ENCODE measurements at regions not wholly inside any gene's neighbourhood (a gene's known extent, or its start where the extent isn't known, plus 50 kb on each side); places are given as distances from the start of the nearest gene placed in this dataset.

DNA sequence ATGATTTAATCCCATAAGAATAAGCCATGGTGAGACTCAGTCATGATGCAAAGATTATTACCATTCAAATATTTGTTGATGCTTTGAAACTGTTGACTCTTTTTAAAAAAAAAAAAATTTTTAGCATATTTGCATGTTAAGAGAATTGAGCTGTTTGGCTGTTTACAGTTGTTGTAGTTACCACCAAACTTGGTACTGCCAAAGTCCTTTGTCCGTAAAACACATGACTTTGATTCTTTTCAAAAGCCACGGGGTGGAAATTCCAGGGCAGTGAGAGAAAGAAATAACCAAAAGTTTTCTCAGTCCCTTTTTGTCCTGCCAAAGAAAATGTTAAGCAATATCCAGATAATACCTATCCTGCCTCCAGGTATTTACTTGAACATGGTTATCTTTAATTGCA, 474.8 kb downstream of the METTL4 start:
- CTCF ChIA-PET, result interaction anchor here (1.0 to 1.5 kb wide), 2 partner anchors 8 to 10 kb away, joined by 3 to 7 read pairs; no protein-coding TSS in a partner anchor
- ATAC-seq, result no peak
- H3K27ac Mint-ChIP-seq, result no peak overlapping the region

DNA sequence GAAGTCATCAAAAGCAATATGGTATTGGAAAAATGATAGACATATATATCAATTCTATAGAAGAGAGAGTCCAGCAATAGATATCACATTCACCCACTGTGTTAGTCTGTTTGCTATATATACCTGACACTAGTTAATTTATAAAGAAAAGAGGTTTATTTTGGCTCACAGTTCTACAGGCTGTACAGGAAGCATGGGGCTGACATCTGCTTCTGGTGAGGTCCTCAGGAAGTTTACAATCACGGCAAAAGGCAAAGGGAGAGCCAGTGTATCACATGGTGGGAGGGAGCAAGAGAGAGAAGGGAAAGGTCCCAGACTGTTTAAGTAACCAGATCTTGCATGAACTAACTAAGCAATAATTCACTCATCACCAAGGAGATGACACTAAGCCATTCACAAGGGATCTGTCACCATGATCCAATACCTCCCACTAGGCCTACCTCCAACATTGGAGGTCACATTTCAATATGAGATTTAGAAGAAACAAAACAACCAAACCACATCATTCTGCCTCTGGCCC, 470.6 kb downstream of the METTL4 start:
- TF ChIP-seq, protein P1, sequence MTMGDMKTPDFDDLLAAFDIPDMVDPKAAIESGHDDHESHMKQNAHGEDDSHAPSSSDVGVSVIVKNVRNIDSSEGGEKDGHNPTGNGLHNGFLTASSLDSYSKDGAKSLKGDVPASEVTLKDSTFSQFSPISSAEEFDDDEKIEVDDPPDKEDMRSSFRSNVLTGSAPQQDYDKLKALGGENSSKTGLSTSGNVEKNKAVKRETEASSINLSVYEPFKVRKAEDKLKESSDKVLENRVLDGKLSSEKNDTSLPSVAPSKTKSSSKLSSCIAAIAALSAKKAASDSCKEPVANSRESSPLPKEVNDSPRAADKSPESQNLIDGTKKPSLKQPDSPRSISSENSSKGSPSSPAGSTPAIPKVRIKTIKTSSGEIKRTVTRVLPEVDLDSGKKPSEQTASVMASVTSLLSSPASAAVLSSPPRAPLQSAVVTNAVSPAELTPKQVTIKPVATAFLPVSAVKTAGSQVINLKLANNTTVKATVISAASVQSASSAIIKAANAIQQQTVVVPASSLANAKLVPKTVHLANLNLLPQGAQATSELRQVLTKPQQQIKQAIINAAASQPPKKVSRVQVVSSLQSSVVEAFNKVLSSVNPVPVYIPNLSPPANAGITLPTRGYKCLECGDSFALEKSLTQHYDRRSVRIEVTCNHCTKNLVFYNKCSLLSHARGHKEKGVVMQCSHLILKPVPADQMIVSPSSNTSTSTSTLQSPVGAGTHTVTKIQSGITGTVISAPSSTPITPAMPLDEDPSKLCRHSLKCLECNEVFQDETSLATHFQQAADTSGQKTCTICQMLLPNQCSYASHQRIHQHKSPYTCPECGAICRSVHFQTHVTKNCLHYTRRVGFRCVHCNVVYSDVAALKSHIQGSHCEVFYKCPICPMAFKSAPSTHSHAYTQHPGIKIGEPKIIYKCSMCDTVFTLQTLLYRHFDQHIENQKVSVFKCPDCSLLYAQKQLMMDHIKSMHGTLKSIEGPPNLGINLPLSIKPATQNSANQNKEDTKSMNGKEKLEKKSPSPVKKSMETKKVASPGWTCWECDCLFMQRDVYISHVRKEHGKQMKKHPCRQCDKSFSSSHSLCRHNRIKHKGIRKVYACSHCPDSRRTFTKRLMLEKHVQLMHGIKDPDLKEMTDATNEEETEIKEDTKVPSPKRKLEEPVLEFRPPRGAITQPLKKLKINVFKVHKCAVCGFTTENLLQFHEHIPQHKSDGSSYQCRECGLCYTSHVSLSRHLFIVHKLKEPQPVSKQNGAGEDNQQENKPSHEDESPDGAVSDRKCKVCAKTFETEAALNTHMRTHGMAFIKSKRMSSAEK (CRISPR knock-in tag; IDR thresholded peaks at IDR 0.05; ENCODE audit: borderline replicate concordance), result no peak
- no peak for TF ChIP-seq ZNF232 (CRISPR knock-in tag; IDR thresholded peaks at IDR 0.05)
- no peak for TF ChIP-seq RELA (CRISPR knock-in tag; IDR thresholded peaks at IDR 0.05; ENCODE audit: borderline replicate concordance)
- no peak for TF ChIP-seq PRRX2 (CRISPR knock-in tag; IDR thresholded peaks at IDR 0.05)
- no peak for TF ChIP-seq ZNF263 (CRISPR knock-in tag; IDR thresholded peaks at IDR 0.05; ENCODE audit: low read depth)
- TF ChIP-seq, protein P2, sequence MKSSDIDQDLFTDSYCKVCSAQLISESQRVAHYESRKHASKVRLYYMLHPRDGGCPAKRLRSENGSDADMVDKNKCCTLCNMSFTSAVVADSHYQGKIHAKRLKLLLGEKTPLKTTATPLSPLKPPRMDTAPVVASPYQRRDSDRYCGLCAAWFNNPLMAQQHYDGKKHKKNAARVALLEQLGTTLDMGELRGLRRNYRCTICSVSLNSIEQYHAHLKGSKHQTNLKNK (CRISPR knock-in tag; IDR thresholded peaks at IDR 0.05), result no peak
- H3K9me3 Mint-ChIP-seq, result peaks cover 38% of the 10 kb centered on the region
- no peaks in the 10 kb centered on the region for H3K4me1 Mint-ChIP-seq
- peaks cover 7% of the 10 kb centered on the region for H3K36me3 Mint-ChIP-seq
- H3K27me3 Mint-ChIP-seq (ENCODE audit: low read depth), result no peaks in the 10 kb centered on the region
- ChIA-PET POLR2A (no interaction called here), CTCF (no interaction called here)
- no peak overlapping the region for H3K27ac Mint-ChIP-seq
- H3K4me3 Mint-ChIP-seq, result no peak overlapping the region
- DNase-seq (ENCODE audit: low spot score) (no peak), ATAC-seq (no peak)

More for the DNA sequence above, 474.8 kb downstream of the METTL4 start:
- peaks cover 7% of the 10 kb centered on the region for H3K36me3 Mint-ChIP-seq
- peaks cover 29% of the 10 kb centered on the region for H3K9me3 Mint-ChIP-seq
- no peak for DNase-seq (ENCODE audit: low spot score)
- H3K27me3 Mint-ChIP-seq (ENCODE audit: low read depth), result no peaks in the 10 kb centered on the region
- TF ChIP-seq, protein P3, sequence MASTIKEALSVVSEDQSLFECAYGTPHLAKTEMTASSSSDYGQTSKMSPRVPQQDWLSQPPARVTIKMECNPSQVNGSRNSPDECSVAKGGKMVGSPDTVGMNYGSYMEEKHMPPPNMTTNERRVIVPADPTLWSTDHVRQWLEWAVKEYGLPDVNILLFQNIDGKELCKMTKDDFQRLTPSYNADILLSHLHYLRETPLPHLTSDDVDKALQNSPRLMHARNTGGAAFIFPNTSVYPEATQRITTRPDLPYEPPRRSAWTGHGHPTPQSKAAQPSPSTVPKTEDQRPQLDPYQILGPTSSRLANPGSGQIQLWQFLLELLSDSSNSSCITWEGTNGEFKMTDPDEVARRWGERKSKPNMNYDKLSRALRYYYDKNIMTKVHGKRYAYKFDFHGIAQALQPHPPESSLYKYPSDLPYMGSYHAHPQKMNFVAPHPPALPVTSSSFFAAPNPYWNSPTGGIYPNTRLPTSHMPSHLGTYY (CRISPR knock-in tag; IDR thresholded peaks at IDR 0.05), result no peak
- TF ChIP-seq, protein P4, sequence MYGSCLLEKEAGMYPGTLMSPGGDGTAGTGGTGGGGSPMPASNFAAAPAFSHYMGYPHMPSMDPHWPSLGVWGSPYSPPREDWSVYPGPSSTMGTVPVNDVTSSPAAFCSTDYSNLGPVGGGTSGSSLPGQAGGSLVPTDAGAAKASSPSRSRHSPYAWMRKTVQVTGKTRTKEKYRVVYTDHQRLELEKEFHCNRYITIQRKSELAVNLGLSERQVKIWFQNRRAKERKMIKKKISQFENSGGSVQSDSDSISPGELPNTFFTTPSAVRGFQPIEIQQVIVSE (CRISPR knock-in tag; IDR thresholded peaks at IDR 0.05; ENCODE audit: borderline replicate concordance), result no peak
- TF ChIP-seq, protein P5, sequence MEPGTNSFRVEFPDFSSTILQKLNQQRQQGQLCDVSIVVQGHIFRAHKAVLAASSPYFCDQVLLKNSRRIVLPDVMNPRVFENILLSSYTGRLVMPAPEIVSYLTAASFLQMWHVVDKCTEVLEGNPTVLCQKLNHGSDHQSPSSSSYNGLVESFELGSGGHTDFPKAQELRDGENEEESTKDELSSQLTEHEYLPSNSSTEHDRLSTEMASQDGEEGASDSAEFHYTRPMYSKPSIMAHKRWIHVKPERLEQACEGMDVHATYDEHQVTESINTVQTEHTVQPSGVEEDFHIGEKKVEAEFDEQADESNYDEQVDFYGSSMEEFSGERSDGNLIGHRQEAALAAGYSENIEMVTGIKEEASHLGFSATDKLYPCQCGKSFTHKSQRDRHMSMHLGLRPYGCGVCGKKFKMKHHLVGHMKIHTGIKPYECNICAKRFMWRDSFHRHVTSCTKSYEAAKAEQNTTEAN (CRISPR knock-in tag; IDR thresholded peaks at IDR 0.05), result no peak
- no peak for TF ChIP-seq ZBTB21 (CRISPR knock-in tag; IDR thresholded peaks at IDR 0.05; ENCODE audit: borderline replicate concordance)
- no peak for TF ChIP-seq TP53 (CRISPR knock-in tag; IDR thresholded peaks at IDR 0.05)
- no peak overlapping the region for H3K4me3 Mint-ChIP-seq
- H3K4me1 Mint-ChIP-seq, result peaks cover 5% of the 10 kb centered on the region
- POLR2A ChIA-PET, result no interaction called here

DNA sequence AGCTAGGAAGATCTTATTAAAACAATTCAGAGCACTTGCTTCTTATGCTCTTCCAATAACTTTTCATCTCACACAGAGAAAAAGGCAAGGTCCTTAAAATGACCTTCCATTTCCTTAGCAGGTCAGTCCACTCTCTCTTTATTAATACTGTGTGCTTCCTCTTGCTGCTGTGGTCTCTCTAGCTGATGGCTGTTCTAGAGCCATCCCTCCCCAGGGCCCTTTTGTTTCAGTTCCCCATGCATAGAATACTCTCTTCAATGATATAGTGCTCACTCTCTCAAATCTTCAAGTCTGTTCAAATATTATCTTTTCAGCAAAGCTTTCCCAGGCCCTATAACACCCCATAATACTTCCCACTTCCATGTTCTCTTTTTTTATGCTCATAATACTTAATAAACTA, 469.3 kb downstream of the METTL4 start:
- H3K27me3 Mint-ChIP-seq (ENCODE audit: low read depth), result no peaks in the 10 kb centered on the region
- H3K4me3 Mint-ChIP-seq, result no peak overlapping the region
- no peak overlapping the region for H3K27ac Mint-ChIP-seq

More for the DNA sequence above, 469.3 kb downstream of the METTL4 start:
- ChIA-PET POLR2A (no interaction called here), CTCF (no interaction called here)
- Mint-ChIP-seq H3K36me3 (peaks cover 7% of the 10 kb centered on the region), H3K9me3 (peaks cover 35% of the 10 kb centered on the region), H3K4me1 (no peaks in the 10 kb centered on the region)
- DNase-seq (ENCODE audit: low spot score) (no peak), ATAC-seq (no peak)
- TF ChIP-seq CREM (CRISPR knock-in tag; IDR thresholded peaks at IDR 0.05), result no peak
- no peak for TF ChIP-seq FOXJ3 (CRISPR knock-in tag; IDR thresholded peaks at IDR 0.05; ENCODE audit: borderline replicate concordance)
- no peak for TF ChIP-seq JAZF1 (CRISPR knock-in tag; IDR thresholded peaks at IDR 0.05)

All from WTC11 (cell line).